ENCODE measurements at regions not wholly inside any gene's neighbourhood (a gene's known extent, or its start where the extent isn't known, plus 50 kb on each side); places are given as distances from the start of the nearest gene placed in this dataset.

- TF ChIP-seq EZH2 (IDR thresholded peaks at IDR 0.05; ENCODE audit: borderline replicate concordance, low read depth, low read length, poor library complexity, severe bottlenecking) (no peak), CTCF (conservative IDR thresholded peaks at IDR 0.05; ENCODE audit: low read depth, low read length) (no peak)
Observed at GRCh38 chr6:128723667-128724066, 159.3 kb upstream of the LAMA2 start.

All from A673 (cell line).